Uterus (tissue), 3 donors: ENCODE measurements at regions not wholly inside any gene's neighbourhood (a gene's known extent, or its start where the extent isn't known, plus 50 kb on each side); places are given as distances from the start of the nearest gene placed in this dataset.

Experiments
- DNase-seq, 2 donors: peaks; one replicate each; pipeline ENCODE4 v3.0.0-alpha.2; 2019 to 2020
- H3K27ac ChIP-seq, 2 donors: fragments of 200-600 bp; sonication (generic); 1 replicate in 1 of 2; 2 replicates in 1 of 2; pipeline ENCODE4 v1.5.1; 2016 to 2018
- H3K27me3 ChIP-seq, 2 donors: fragments of 200-600 bp; sonication (generic); one replicate each; pipeline ENCODE4 v1.5.1; 2018 to 2019; ENCODE audit warnings: control low read depth in 1 of 2
- H3K36me3 ChIP-seq, 2 donors: fragments of 200-600 bp; sonication (generic); one replicate each; pipeline ENCODE4 v1.5.1; 2019; ENCODE audit warnings: control low read depth in 1 of 2
- H3K4me1 ChIP-seq, 2 donors: fragments of 200-600 bp; sonication (generic); one replicate each; pipeline ENCODE4 v1.5.1; 2018 to 2019; ENCODE audit warnings: control low read depth in 1 of 2
- H3K4me3 ChIP-seq, 2 donors: fragments of 200-600 bp; sonication (generic); 1 replicate in 1 of 2; 2 replicates in 1 of 2; pipeline ENCODE4 v1.5.1; 2018 to 2019; ENCODE audit warnings: mild to moderate bottlenecking in 1 of 2
- H3K9me3 ChIP-seq, 2 donors: fragments of 200-600 bp; sonication (generic); one replicate each; pipeline ENCODE4 v1.5.1; 2019; ENCODE audit warnings: control low read depth in 1 of 2
- CTCF ChIP-seq, 4 experiments: fragments of 200-600 bp in 2 of 4; fragments of 450-650 bp in 2 of 4; sonication (generic) in 2 of 4; IDR thresholded peaks; one replicate each; pipeline ENCODE4 v1.5.1; 2016 to 2019; ENCODE audit warnings: antibody characterized with exemption in 4 of 4, mild to moderate bottlenecking in 2 of 4, moderate library complexity in 1 of 4
- POLR2A ChIP-seq, 2 donors: fragments of 450-650 bp; IDR thresholded peaks; one replicate each; pipeline ENCODE4 v1.6.1; 2016; ENCODE audit warnings: antibody characterized with exemption in 2 of 2, mild to moderate bottlenecking in 1 of 2, moderate library complexity in 1 of 2
- intact Hi-C: fragments of 100-400 bp; cut with DNase I; formaldehyde crosslinking; loops from one replicate; pipeline ENCODE4 v1.15.1; 2023; ENCODE audit warnings: low total_unique reads
- donor health status: DM: yes; HTN: yes; CAD: no.

DNA sequence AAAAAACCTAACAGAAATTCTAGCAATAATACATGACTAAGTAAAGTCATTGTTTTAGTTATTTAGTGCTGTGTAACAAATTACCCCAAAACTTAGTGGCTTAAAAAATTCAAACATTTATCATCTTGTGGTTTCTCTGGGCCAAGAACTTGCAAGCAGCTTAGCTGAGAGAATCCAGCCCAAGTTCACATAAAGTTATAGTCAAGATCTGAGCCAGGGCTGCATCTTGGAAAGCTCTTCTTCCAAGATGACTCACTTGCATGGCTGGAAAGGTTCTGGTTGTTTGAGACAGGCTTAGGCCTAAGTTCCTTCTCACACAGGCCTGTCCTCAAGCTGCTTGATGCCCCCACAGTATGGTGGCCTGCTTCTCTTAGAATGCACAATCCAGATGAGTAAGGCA is 217.8 kb upstream of the TSHZ2 start:
- Histone ChIP-seq H3K4me1 (no peaks in the 10 kb centered on the region), H3K4me3 (no peak overlapping the region), H3K36me3 (no peaks in the 10 kb centered on the region), H3K9me3 (no peaks in the 10 kb centered on the region), H3K27me3 (no peaks in the 10 kb centered on the region), H3K27ac (no peak overlapping the region)
- intact Hi-C loops, result no loop called here
- DNase-seq, result no peak
- TF ChIP-seq POLR2A (IDR thresholded peaks at IDR 0.05) (no peak), CTCF (IDR thresholded peaks at IDR 0.05) (no peak)

GRCh38 chr20:52752023-52752422 is 220.1 kb upstream of the TSHZ2 start:
- Histone ChIP-seq H3K27ac (no peak overlapping the region), H3K36me3 (no peaks in the 10 kb centered on the region)

GRCh38 chr20:52751571-52751970 is 220.6 kb upstream of the TSHZ2 start:
- Histone ChIP-seq H3K4me3 (no peak overlapping the region), H3K36me3 (no peaks in the 10 kb centered on the region), H3K9me3 (no peaks in the 10 kb centered on the region), H3K27me3 (no peaks in the 10 kb centered on the region), H3K4me1 (no peaks in the 10 kb centered on the region), H3K27ac (no peak overlapping the region)
- DNase-seq, result no peak
- TF ChIP-seq POLR2A (IDR thresholded peaks at IDR 0.05) (no peak), CTCF (IDR thresholded peaks at IDR 0.05) (no peak)
- intact Hi-C loops, result no loop called here

More at GRCh38 chr20:52752023-52752422, 220.1 kb upstream of the TSHZ2 start:
- H3K27me3 ChIP-seq, result no peaks in the 10 kb centered on the region
- intact Hi-C loops, result no loop called here
- H3K4me1 ChIP-seq, result no peaks in the 10 kb centered on the region
- H3K9me3 ChIP-seq, result no peaks in the 10 kb centered on the region
- TF ChIP-seq POLR2A (IDR thresholded peaks at IDR 0.05) (no peak), CTCF (IDR thresholded peaks at IDR 0.05) (no peak)
- DNase-seq, result no peak
- no peak overlapping the region for H3K4me3 ChIP-seq

DNA sequence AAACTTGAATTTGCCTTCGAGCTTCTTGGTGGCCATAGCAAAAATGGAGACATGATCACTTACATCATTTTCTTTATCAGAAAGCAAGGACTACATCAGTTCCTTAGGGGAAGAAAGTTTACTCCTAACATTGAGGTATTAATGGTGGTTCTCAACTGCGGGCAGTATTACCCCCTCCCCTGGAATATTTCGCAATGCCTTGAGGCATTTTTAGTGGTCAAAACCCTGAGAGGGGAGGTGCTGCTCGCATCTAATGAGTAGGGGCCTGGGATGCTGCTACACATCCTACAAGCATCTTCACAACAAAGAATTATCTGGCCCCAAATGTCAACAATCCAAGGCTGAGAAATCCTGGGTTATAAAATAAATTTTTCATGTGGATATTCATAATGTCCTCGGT is 222.2 kb upstream of the TSHZ2 start:
- no peak for DNase-seq
- Histone ChIP-seq H3K9me3 (no peaks in the 10 kb centered on the region), H3K27ac (no peak overlapping the region), H3K4me3 (no peak overlapping the region), H3K4me1 (no peaks in the 10 kb centered on the region), H3K36me3 (no peaks in the 10 kb centered on the region), H3K27me3 (no peaks in the 10 kb centered on the region)
- intact Hi-C loops, result no loop called here
- TF ChIP-seq CTCF (IDR thresholded peaks at IDR 0.05) (no peak), POLR2A (IDR thresholded peaks at IDR 0.05) (no peak)

DNA sequence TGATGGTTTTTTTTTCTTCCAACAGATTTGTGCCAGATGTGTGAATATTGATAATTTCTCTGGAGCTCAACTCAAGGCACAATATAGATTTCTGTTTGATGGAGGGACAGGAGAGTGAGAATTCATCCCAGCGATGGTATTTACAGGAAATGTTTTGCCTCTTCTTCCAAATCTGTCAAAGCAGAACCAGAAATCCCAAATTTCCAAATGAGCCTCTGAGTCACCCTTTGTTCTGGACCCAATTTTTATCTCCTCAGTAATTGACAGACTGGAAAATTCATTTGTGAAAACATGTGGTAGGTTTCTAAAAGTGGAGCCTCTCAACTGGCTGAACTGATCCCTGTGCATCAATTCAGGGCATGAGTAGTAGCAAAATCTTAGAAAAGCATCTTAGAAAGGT is 223.2 kb upstream of the TSHZ2 start:
- TF ChIP-seq CTCF (IDR thresholded peaks at IDR 0.05), result no peak
- no peak for TF ChIP-seq POLR2A (IDR thresholded peaks at IDR 0.05)
- no peak for DNase-seq
- Histone ChIP-seq H3K4me1 (no peaks in the 10 kb centered on the region), H3K9me3 (no peaks in the 10 kb centered on the region), H3K36me3 (no peaks in the 10 kb centered on the region), H3K4me3 (no peak overlapping the region), H3K27ac (peak overlapping the region; percentile 17 to 40), H3K27me3 (no peaks in the 10 kb centered on the region)
- intact Hi-C loops, result no loop called here
